ENCODE measurements at regions not wholly inside any gene's neighbourhood (a gene's known extent, or its start where the extent isn't known, plus 50 kb on each side); places are given as distances from the start of the nearest gene placed in this dataset.

- H3K4me3 ChIP-seq: no peak overlapping the region
- H3K27me3 ChIP-seq (ENCODE audit: insufficient read depth, low read depth): no peaks in the 10 kb centered on the region
- H3K27ac ChIP-seq: no peak overlapping the region
- POLR2A ChIA-PET (ENCODE audit: unreplicated experiment): no interaction called here
- H3F3A ChIP-seq (ENCODE audit: insufficient read depth, low read depth): no peaks in the 10 kb centered on the region
- no peaks in the 10 kb centered on the region for H3K36me3 ChIP-seq (ENCODE audit: low read depth)
- no peaks in the 10 kb centered on the region for H3K4me1 ChIP-seq (replicated peaks; ENCODE audit: insufficient read depth)
- H3K4me2 ChIP-seq: no peak overlapping the region
- no peaks in the 10 kb centered on the region for H3K79me2 ChIP-seq (ENCODE audit: low read depth)
- no peaks in the 10 kb centered on the region for H3K9me2 ChIP-seq (ENCODE audit: insufficient read depth)
- H3K9me3 ChIP-seq (ENCODE audit: insufficient read depth, low read depth): no peaks in the 10 kb centered on the region
- DNase-seq: no peak
- no peaks in the 10 kb centered on the region for H4K20me1 ChIP-seq (ENCODE audit: insufficient read depth)
- no peak for TF ChIP-seq EZH2 (IDR thresholded peaks at IDR 0.05; ENCODE audit: low read depth)
- TF ChIP-seq CTCF (conservative IDR thresholded peaks at IDR 0.05): no peak
- intact Hi-C loops (cut with micrococcal nuclease; ENCODE audit: unreplicated experiment): no loop called here
- H2AFZ ChIP-seq: no peak overlapping the region
- CTCF ChIA-PET: no interaction called here
- no TSS peak for BruUV-seq (replicated peaks)
Observed at GRCh38 chr13:85286081-85286480, 513.1 kb downstream of the SLITRK6 start.

DNA sequence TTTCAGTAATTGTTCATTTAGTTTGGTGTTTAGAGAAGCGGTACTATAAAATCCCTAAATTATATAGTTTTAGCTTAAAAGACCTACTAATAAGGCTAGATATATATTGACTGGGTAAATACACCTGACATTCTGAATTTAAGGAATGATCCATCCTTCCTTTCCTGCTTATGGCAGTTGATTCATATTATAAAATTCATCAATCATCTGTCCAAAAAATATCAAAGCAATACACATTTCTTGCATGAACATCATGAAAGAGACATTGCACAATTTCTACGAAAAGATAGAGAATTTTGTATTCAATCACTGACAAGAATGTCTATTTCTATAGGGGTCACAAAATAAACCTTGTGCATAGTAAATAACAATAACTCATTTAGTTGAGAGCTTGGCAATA is 514.9 kb downstream of the SLITRK6 start:
- H3K4me2 ChIP-seq: no peak overlapping the region
- H3K79me2 ChIP-seq (ENCODE audit: low read depth): no peaks in the 10 kb centered on the region
- DNase-seq: no peak
- no peak overlapping the region for H3K27ac ChIP-seq
- no TSS peak for BruUV-seq (replicated peaks)
- H3F3A ChIP-seq (ENCODE audit: insufficient read depth, low read depth): no peaks in the 10 kb centered on the region
- CTCF ChIA-PET: no interaction called here
- H3K36me3 ChIP-seq (ENCODE audit: low read depth): no peaks in the 10 kb centered on the region
- intact Hi-C loops (cut with micrococcal nuclease; ENCODE audit: unreplicated experiment): no loop called here
- TF ChIP-seq CTCF (conservative IDR thresholded peaks at IDR 0.05) (no peak), EZH2 (IDR thresholded peaks at IDR 0.05; ENCODE audit: low read depth) (no peak)
- H3K27me3 ChIP-seq (ENCODE audit: insufficient read depth, low read depth): no peaks in the 10 kb centered on the region
- POLR2A ChIA-PET (ENCODE audit: unreplicated experiment): no interaction called here
- no peaks in the 10 kb centered on the region for H3K4me1 ChIP-seq (replicated peaks; ENCODE audit: insufficient read depth)
- no peaks in the 10 kb centered on the region for H4K20me1 ChIP-seq (ENCODE audit: insufficient read depth)
- no peaks in the 10 kb centered on the region for H3K9me3 ChIP-seq (ENCODE audit: insufficient read depth, low read depth)
- H3K4me3 ChIP-seq: no peak overlapping the region
- H2AFZ ChIP-seq: no peak overlapping the region
- no peaks in the 10 kb centered on the region for H3K9me2 ChIP-seq (ENCODE audit: insufficient read depth)

- no peak overlapping the region for H3K4me3 ChIP-seq
- no peaks in the 10 kb centered on the region for H3K36me3 ChIP-seq (ENCODE audit: low read depth)
- no peak overlapping the region for H3K4me2 ChIP-seq
- no peaks in the 10 kb centered on the region for H3K79me2 ChIP-seq (ENCODE audit: low read depth)
- ChIA-PET CTCF (no interaction called here), POLR2A (ENCODE audit: unreplicated experiment) (no interaction called here)
- H3K27me3 ChIP-seq (ENCODE audit: insufficient read depth, low read depth): no peaks in the 10 kb centered on the region
- TF ChIP-seq CTCF (conservative IDR thresholded peaks at IDR 0.05) (no peak), EZH2 (IDR thresholded peaks at IDR 0.05; ENCODE audit: low read depth) (no peak)
- intact Hi-C loops (cut with micrococcal nuclease; ENCODE audit: unreplicated experiment): no loop called here
- H2AFZ ChIP-seq: no peak overlapping the region
- no peaks in the 10 kb centered on the region for H4K20me1 ChIP-seq (ENCODE audit: insufficient read depth)
- no peak overlapping the region for H3K27ac ChIP-seq
- H3K9me3 ChIP-seq (ENCODE audit: insufficient read depth, low read depth): no peaks in the 10 kb centered on the region
- no peaks in the 10 kb centered on the region for H3K9me2 ChIP-seq (ENCODE audit: insufficient read depth)
- no peaks in the 10 kb centered on the region for H3F3A ChIP-seq (ENCODE audit: insufficient read depth, low read depth)
- H3K4me1 ChIP-seq (replicated peaks; ENCODE audit: insufficient read depth): no peaks in the 10 kb centered on the region
- BruUV-seq (replicated peaks): no TSS peak
- DNase-seq: no peak
Observed at GRCh38 chr13:85283408-85283807, 515.8 kb downstream of the SLITRK6 start.

All from PC-9 (cell line).